ENCODE measurements at regions not wholly inside any gene's neighbourhood (a gene's known extent, or its start where the extent isn't known, plus 50 kb on each side); places are given as distances from the start of the nearest gene placed in this dataset.

- no peak for TF ChIP-seq MAX (IDR thresholded peaks at IDR 0.05)
- TF ChIP-seq TEAD4 (IDR thresholded peaks at IDR 0.05; ENCODE audit: low read depth, low read length) = no peak
These were observed 113.7 kb upstream of the COPS8 start (continued) for GRCh38 chr2:236971919-236972381.

Data from H1 (cell line).